HL-60 (cell line): ENCODE measurements at regions not wholly inside any gene's neighbourhood (a gene's known extent, or its start where the extent isn't known, plus 50 kb on each side); places are given as distances from the start of the nearest gene placed in this dataset.

ENCODE experiments used
- DNase-seq, 2 experiments: peaks; one replicate each; pipeline ENCODE4 v3.0.0-alpha.2; 2010 to 2020; ENCODE audit warnings: low read depth in 1 of 2, low spot score in 1 of 2
- H3K27ac ChIP-seq: fragments of 250-450 bp; sonication (Bioruptor Pico); replicated peaks from 2 replicates; pipeline ENCODE4 v1.5.1; 2020; ENCODE audit warnings: mild to moderate bottlenecking, moderate library complexity
- H3K27me3 ChIP-seq: fragments of 250-450 bp; sonication (Bioruptor Pico); 2 replicates; pipeline ENCODE4 v1.5.1; 2021; ENCODE audit warnings: mild to moderate bottlenecking, moderate library complexity; ENCODE audit not compliant: insufficient read depth, poor library complexity, severe bottlenecking
- H3K4me3 ChIP-seq: replicated peaks from 2 replicates; pipeline ENCODE4 v1.5.1; 2011; ENCODE audit warnings: mild to moderate bottlenecking, control low read depth, low read length; ENCODE audit not compliant: insufficient read depth
- CTCF ChIP-seq: IDR thresholded peaks from one replicate; pipeline ENCODE4 v1.5.1; 2011; ENCODE audit warnings: low read length, control low read depth, inconsistent platforms; ENCODE audit not compliant: insufficient read depth
- GABPA ChIP-seq: IDR thresholded peaks from 2 replicates; pipeline ENCODE4 v1.6.1; 2012; ENCODE audit warnings: low read depth
- POLR2AphosphoS5 ChIP-seq: IDR thresholded peaks from 2 replicates; pipeline ENCODE4 v1.6.1; 2012; ENCODE audit warnings: low read depth
- REST ChIP-seq: IDR thresholded peaks from 2 replicates; pipeline ENCODE4 v1.6.1; 2012; ENCODE audit warnings: low read depth; ENCODE audit not compliant: insufficient replicate concordance
- SPI1 ChIP-seq: IDR thresholded peaks from 2 replicates; pipeline ENCODE4 v1.6.1; 2012; ENCODE audit warnings: low read depth, mild to moderate bottlenecking, borderline replicate concordance

GRCh38 chr18:54672846-54673475 lies 81.9 kb downstream of the DYNAP start:
- Histone ChIP-seq H3K4me3 (no peak overlapping the region), H3K27me3 (no peaks in the 10 kb centered on the region), H3K27ac (no peak overlapping the region)
- TF ChIP-seq REST = no peak
- no peak for TF ChIP-seq POLR2AphosphoS5
- no peak for DNase-seq

- no peak overlapping the region for H3K4me3 ChIP-seq
- H3K27ac ChIP-seq = no peak overlapping the region
- TF ChIP-seq GABPA (no peak), SPI1 (no peak), CTCF (no peak), POLR2AphosphoS5 (no peak), REST (no peak)
- no peaks in the 10 kb centered on the region for H3K27me3 ChIP-seq
- DNase-seq = no peak
These were observed 82.9 kb downstream of the DYNAP start for GRCh38 chr18:54673936-54674335.

GRCh38 chr18:54675076-54675475 lies 84.0 kb downstream of the DYNAP start:
- TF ChIP-seq GABPA (no peak), SPI1 (no peak), CTCF (no peak), POLR2AphosphoS5 (no peak), REST (no peak)
- H3K27me3 ChIP-seq = no peaks in the 10 kb centered on the region
- H3K4me3 ChIP-seq = no peak overlapping the region
- no peak for DNase-seq
- no peak overlapping the region for H3K27ac ChIP-seq
